OCI-LY7 (cell line): ENCODE measurements at regions not wholly inside any gene's neighbourhood (a gene's known extent, or its start where the extent isn't known, plus 50 kb on each side); places are given as distances from the start of the nearest gene placed in this dataset.

ENCODE experiments used
- BruUV-seq: library from RNA; stranded (reverse); fragments of 400-500 nt; replicated peaks from 2 replicates; lab custom pipeline; 2021; lab: Mats Ljungman, UMichigan
- CTCF ChIA-PET: fragments of 300-600 bp; sonication (Branson Sonifier 250); formaldehyde crosslinking; loops from one replicate; lab custom pipeline; 2022; ENCODE audit warnings: antibody characterized with exemption; ENCODE audit not compliant: unreplicated experiment; lab: Charles Lee
- POLR2A ChIA-PET: fragments of 300-600 bp; sonication (Branson Sonifier 250); formaldehyde crosslinking; loops from one replicate; lab custom pipeline; 2022; ENCODE audit warnings: antibody characterized with exemption; lab: Charles Lee
- DNase-seq: peaks from one replicate; pipeline ENCODE4 v3.0.0-alpha.2; 2015; ENCODE audit warnings: low spot score
- H2AFZ ChIP-seq: fragments of 200-600 bp; sonication (generic), shearing (Covaris generic); 2 replicates; pipeline ENCODE4 v1.6.1; 2014; ENCODE audit warnings: mild to moderate bottlenecking, antibody characterized with exemption, low read length, moderate library complexity
- H3K27ac ChIP-seq: fragments of 200-600 bp; sonication (generic); 2 replicates; pipeline ENCODE4 v1.5.1; 2014; ENCODE audit warnings: mixed run types, low read depth, mild to moderate bottlenecking, moderate library complexity, low read length, inconsistent platforms; ENCODE audit not compliant: poor library complexity, severe bottlenecking
- H3K36me3 ChIP-seq: fragments of 200-600 bp; sonication (generic); 2 replicates; pipeline ENCODE4 v1.6.1; 2014; ENCODE audit warnings: mild to moderate bottlenecking, antibody characterized with exemption, low read length, moderate library complexity, mixed read lengths; ENCODE audit not compliant: insufficient read depth
- H3K4me1 ChIP-seq: fragments of 200-600 bp; sonication (generic); 2 replicates; pipeline ENCODE4 v1.5.1; 2014; ENCODE audit warnings: mild to moderate bottlenecking, low read length; ENCODE audit not compliant: insufficient read depth, poor library complexity, severe bottlenecking
- H3K4me2 ChIP-seq: fragments of 200-600 bp; sonication (generic); 2 replicates; pipeline ENCODE4 v1.6.1; 2014; ENCODE audit warnings: mild to moderate bottlenecking, low read length
- H3K4me3 ChIP-seq: fragments of 200-600 bp; sonication (generic); 2 replicates; pipeline ENCODE4 v1.5.1; 2014; ENCODE audit warnings: mild to moderate bottlenecking, low read depth, low read length; ENCODE audit not compliant: poor library complexity, severe bottlenecking
- H3K79me2 ChIP-seq: fragments of 200-600 bp; sonication (generic); 2 replicates; pipeline ENCODE4 v1.6.1; 2016; ENCODE audit warnings: low read depth, mild to moderate bottlenecking, low read length, moderate library complexity, mixed read lengths; ENCODE audit not compliant: insufficient read depth
- H3K9me2 ChIP-seq: fragments of 200-600 bp; sonication (generic); 2 replicates; pipeline ENCODE4 v1.6.1; 2016; ENCODE audit warnings: mild to moderate bottlenecking, low read length, mixed read lengths; ENCODE audit not compliant: insufficient read depth
- H3K9me3 ChIP-seq: fragments of 200-600 bp; sonication (generic); 2 replicates; pipeline ENCODE4 v1.6.1; 2014; ENCODE audit warnings: mild to moderate bottlenecking, mixed run types, low read length, mixed read lengths
- H4K20me1 ChIP-seq: fragments of 200-600 bp; sonication (generic); 2 replicates; pipeline ENCODE4 v1.6.1; 2014; ENCODE audit warnings: mild to moderate bottlenecking, antibody characterized with exemption, low read length, moderate library complexity, mixed read lengths; ENCODE audit not compliant: insufficient read depth
- EZH2phosphoT487 ChIP-seq: fragments of 200-600 bp; sonication (generic); IDR thresholded peaks from 2 replicates; pipeline ENCODE4 v1.6.1; 2018; ENCODE audit warnings: low read depth, borderline replicate concordance, mild to moderate bottlenecking, mixed run types, antibody characterized with exemption, low read length, moderate library complexity, mixed read lengths
- intact Hi-C: fragments of 100-400 bp; cut with micrococcal nuclease; formaldehyde crosslinking; loops from one replicate; pipeline ENCODE4 v1.10.0; 2022; ENCODE audit not compliant: unreplicated experiment
- TF ChIP-seq, protein P1 (sequence below): fragments of 200-600 bp; sonication (generic); conservative IDR thresholded peaks from 2 replicates; pipeline ENCODE4 v1.5.1; 2014; ENCODE audit warnings: mild to moderate bottlenecking, antibody characterized with exemption, low read length, moderate library complexity, mixed read lengths

DNA sequence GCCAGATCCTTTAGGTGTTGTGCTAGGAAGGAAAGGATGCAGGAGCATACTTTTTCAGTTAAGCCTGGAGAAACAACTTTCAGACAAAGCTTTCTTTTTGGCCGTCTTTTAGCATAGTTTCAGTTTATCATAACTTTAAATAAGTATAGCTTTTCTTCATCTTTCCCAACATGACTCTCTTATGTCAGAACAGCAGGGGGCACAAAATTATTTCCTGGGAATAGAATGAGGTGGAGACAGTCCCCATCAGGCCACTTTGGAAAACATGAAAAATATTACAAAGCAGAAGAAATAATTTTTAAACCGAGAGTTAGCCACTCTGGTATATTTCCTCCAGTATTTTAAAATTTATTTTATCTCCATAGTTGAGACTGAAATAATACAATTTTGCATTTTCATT is 387.6 kb downstream of the HAPSTR1 start:
- intact Hi-C loops = no loop called here
- POLR2A ChIA-PET = no interaction called here
- no TSS peak for BruUV-seq
- H3K4me2 ChIP-seq = no peak overlapping the region
- H3K36me3 ChIP-seq = no peaks in the 10 kb centered on the region
- H3K9me3 ChIP-seq = no peaks in the 10 kb centered on the region
- no peak overlapping the region for H3K4me3 ChIP-seq
- H4K20me1 ChIP-seq = no peaks in the 10 kb centered on the region
- no peaks in the 10 kb centered on the region for H3K79me2 ChIP-seq
- H3K27ac ChIP-seq = no peak overlapping the region
- no peaks in the 10 kb centered on the region for H3K4me1 ChIP-seq
- TF ChIP-seq, protein P1, sequence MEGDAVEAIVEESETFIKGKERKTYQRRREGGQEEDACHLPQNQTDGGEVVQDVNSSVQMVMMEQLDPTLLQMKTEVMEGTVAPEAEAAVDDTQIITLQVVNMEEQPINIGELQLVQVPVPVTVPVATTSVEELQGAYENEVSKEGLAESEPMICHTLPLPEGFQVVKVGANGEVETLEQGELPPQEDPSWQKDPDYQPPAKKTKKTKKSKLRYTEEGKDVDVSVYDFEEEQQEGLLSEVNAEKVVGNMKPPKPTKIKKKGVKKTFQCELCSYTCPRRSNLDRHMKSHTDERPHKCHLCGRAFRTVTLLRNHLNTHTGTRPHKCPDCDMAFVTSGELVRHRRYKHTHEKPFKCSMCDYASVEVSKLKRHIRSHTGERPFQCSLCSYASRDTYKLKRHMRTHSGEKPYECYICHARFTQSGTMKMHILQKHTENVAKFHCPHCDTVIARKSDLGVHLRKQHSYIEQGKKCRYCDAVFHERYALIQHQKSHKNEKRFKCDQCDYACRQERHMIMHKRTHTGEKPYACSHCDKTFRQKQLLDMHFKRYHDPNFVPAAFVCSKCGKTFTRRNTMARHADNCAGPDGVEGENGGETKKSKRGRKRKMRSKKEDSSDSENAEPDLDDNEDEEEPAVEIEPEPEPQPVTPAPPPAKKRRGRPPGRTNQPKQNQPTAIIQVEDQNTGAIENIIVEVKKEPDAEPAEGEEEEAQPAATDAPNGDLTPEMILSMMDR = no peak
- no peak for TF ChIP-seq EZH2phosphoT487
- CTCF ChIA-PET = no interaction called here
- no peak for DNase-seq
- no peaks in the 10 kb centered on the region for H3K9me2 ChIP-seq
- H2AFZ ChIP-seq = no peak overlapping the region

- no TSS peak for BruUV-seq
- Histone ChIP-seq H3K79me2 (no peaks in the 10 kb centered on the region), H4K20me1 (no peaks in the 10 kb centered on the region), H3K27ac (no peak overlapping the region), H3K4me2 (no peak overlapping the region), H3K4me1 (no peaks in the 10 kb centered on the region), H2AFZ (no peak overlapping the region), H3K4me3 (no peak overlapping the region), H3K36me3 (no peaks in the 10 kb centered on the region), H3K9me2 (no peaks in the 10 kb centered on the region), H3K9me3 (no peaks in the 10 kb centered on the region)
- DNase-seq = no peak
- intact Hi-C loops = no loop called here
- TF ChIP-seq EZH2phosphoT487 = no peak
- TF ChIP-seq, protein P1 = no peak
- ChIA-PET POLR2A (no interaction called here), CTCF (no interaction called here)
Measured at GRCh38 chr16:9480503-9480902, 389.1 kb downstream of the HAPSTR1 start.

DNA sequence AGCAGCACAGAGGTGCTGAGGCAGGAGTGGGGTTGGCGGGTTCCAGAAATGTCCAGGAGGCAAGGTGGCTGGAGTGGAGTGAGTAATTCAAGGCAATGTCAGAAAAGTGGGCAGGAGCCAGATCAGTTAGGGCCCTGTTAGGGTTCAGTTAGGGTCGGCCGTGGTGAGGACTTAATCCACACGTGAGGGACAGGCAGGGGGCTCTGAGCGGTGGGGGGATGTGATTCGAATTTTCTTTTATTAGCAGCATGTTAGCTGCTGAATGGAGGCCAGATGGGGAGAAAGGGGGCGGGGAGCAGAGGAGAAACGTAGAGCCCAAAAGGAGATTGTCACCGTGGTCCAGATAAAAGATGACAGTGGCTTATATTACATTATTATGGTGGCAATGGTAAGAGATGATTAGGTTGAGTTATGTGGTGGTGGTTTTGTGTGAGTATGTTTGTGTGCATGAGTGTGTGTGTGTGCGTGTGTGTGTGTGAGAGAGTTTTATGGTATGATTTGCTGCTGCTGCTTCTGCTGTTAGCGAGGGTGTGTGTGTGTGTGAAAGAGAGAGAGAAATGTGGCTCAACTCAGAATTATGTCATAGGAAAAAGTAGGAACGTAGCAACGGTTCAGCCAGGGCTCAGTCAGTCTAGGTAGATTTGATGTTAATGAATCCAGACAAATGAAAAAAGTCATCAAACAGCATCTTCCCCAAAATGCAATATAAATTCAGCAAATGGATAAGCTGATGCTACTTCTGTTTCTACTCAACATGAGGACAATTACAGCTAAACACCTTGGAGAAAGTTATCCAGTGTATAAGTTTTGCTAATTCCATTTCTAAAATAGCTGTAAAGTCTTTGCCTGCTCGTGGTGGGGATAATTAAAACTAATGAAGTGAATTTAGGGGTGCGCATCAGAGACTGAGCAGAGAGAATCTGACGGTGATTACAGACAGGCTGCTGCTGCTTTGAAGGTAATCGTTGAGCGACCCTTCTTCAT is 390.6 kb downstream of the HAPSTR1 start:
- Histone ChIP-seq H3K9me2 (no peaks in the 10 kb centered on the region), H3K9me3 (no peaks in the 10 kb centered on the region), H3K4me2 (no peak overlapping the region), H4K20me1 (no peaks in the 10 kb centered on the region), H2AFZ (no peak overlapping the region), H3K27ac (no peak overlapping the region), H3K4me1 (no peaks in the 10 kb centered on the region), H3K79me2 (no peaks in the 10 kb centered on the region), H3K36me3 (no peaks in the 10 kb centered on the region), H3K4me3 (no peak overlapping the region)
- ChIA-PET CTCF (no interaction called here), POLR2A (interaction anchor here (0.6 to 0.7 kb wide), 2 partner anchors 16 to 1292 kb away, joined by 3 read pairs; no protein-coding TSS in a partner anchor)
- DNase-seq = no peak
- intact Hi-C loops = no loop called here
- TF ChIP-seq, protein P1 = no peak
- no peak for TF ChIP-seq EZH2phosphoT487
- no TSS peak for BruUV-seq
